ENCODE measurements at regions not wholly inside any gene's neighbourhood (a gene's known extent, or its start where the extent isn't known, plus 50 kb on each side); places are given as distances from the start of the nearest gene placed in this dataset.

GRCh38 chr2:240206630-240207029 lies 66.2 kb upstream of the OTOS start:
- Histone ChIP-seq H3K9me2 (replicated peaks; ENCODE audit: control insufficient read depth, low read length) (no peaks in the 10 kb centered on the region), H3K27me3 (ENCODE audit: control insufficient read depth, low read length) (no peaks in the 10 kb centered on the region), H3K4me3 (ENCODE audit: low read length) (no peak overlapping the region), H4K20me1 (ENCODE audit: control insufficient read depth, insufficient read depth, low read depth, low read length) (no peaks in the 10 kb centered on the region), H3K79me2 (ENCODE audit: control insufficient read depth, low read length) (no peaks in the 10 kb centered on the region), H3K27ac (ENCODE audit: low read depth, low read length) (no peak overlapping the region), H3F3A (ENCODE audit: control insufficient read depth, insufficient read depth) (no peaks in the 10 kb centered on the region), H3K4me2 (ENCODE audit: low read length) (no peak overlapping the region), H3K9me3 (ENCODE audit: control insufficient read depth, insufficient read depth, low read length) (no peaks in the 10 kb centered on the region), H3K4me1 (ENCODE audit: control insufficient read depth, low read length) (no peaks in the 10 kb centered on the region), H3K36me3 (ENCODE audit: control insufficient read depth, low read length) (no peaks in the 10 kb centered on the region)
- TF ChIP-seq, protein P1, sequence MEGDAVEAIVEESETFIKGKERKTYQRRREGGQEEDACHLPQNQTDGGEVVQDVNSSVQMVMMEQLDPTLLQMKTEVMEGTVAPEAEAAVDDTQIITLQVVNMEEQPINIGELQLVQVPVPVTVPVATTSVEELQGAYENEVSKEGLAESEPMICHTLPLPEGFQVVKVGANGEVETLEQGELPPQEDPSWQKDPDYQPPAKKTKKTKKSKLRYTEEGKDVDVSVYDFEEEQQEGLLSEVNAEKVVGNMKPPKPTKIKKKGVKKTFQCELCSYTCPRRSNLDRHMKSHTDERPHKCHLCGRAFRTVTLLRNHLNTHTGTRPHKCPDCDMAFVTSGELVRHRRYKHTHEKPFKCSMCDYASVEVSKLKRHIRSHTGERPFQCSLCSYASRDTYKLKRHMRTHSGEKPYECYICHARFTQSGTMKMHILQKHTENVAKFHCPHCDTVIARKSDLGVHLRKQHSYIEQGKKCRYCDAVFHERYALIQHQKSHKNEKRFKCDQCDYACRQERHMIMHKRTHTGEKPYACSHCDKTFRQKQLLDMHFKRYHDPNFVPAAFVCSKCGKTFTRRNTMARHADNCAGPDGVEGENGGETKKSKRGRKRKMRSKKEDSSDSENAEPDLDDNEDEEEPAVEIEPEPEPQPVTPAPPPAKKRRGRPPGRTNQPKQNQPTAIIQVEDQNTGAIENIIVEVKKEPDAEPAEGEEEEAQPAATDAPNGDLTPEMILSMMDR (IDR thresholded peaks at IDR 0.05; ENCODE audit: low read depth, low read length, poor library complexity, severe bottlenecking): no peak
- no peak for TF ChIP-seq EZH2phosphoT487 (IDR thresholded peaks at IDR 0.05; ENCODE audit: borderline replicate concordance, low read length)

DNA sequence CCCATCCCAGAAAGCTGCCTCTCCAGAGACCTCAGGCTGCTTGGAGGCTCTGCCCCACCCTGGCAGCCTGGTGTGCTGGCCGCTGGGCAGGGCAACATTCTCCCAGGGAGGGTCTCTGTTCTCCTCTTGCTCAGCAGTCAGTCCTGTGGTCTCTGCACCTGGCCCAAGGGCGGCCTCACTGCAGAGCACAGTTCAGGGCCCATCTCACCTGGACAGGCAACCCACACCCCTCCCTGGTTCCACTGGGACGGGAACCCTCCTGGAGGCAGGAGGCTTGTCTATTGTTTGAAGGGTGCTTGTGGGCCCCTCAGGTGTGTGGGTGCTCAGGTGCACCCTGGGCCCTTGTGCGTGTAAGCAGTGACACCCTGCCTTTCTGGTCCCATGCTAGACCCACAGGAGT lies 67.2 kb upstream of the OTOS start:
- Histone ChIP-seq H3F3A (ENCODE audit: control insufficient read depth, insufficient read depth) (no peaks in the 10 kb centered on the region), H4K20me1 (ENCODE audit: control insufficient read depth, insufficient read depth, low read depth, low read length) (no peaks in the 10 kb centered on the region), H3K4me2 (ENCODE audit: low read length) (no peak overlapping the region), H3K36me3 (ENCODE audit: control insufficient read depth, low read length) (no peaks in the 10 kb centered on the region), H3K9me3 (ENCODE audit: control insufficient read depth, insufficient read depth, low read length) (no peaks in the 10 kb centered on the region), H3K27ac (ENCODE audit: low read depth, low read length) (no peak overlapping the region), H3K27me3 (ENCODE audit: control insufficient read depth, low read length) (no peaks in the 10 kb centered on the region), H3K4me1 (ENCODE audit: control insufficient read depth, low read length) (no peaks in the 10 kb centered on the region), H3K9me2 (replicated peaks; ENCODE audit: control insufficient read depth, low read length) (no peaks in the 10 kb centered on the region), H3K4me3 (ENCODE audit: low read length) (no peak overlapping the region), H3K79me2 (ENCODE audit: control insufficient read depth, low read length) (no peaks in the 10 kb centered on the region)
- TF ChIP-seq, protein P1 (IDR thresholded peaks at IDR 0.05; ENCODE audit: low read depth, low read length, poor library complexity, severe bottlenecking): no peak
- TF ChIP-seq EZH2phosphoT487 (IDR thresholded peaks at IDR 0.05; ENCODE audit: borderline replicate concordance, low read length): no peak

DNA sequence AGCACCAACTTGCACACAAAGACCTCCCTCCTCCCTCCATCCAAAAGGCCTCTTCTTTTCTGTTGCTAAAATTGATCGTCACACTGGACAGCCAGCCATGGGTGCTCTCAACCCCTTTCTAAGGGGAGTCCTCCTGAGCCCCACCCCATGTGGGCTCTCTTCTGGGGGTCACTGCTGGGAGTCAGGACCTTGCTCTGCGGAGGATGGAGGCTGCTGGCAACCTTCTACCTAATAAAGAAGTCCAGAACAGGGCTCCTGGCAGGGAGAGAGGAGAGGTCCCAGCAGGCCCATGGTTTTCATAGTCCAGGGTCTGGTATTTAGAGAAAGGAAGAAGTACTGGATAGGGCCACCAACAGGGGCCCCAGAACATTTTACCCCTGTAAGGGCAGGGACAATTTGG lies 67.6 kb upstream of the OTOS start:
- no peak for TF ChIP-seq EZH2phosphoT487 (IDR thresholded peaks at IDR 0.05; ENCODE audit: borderline replicate concordance, low read length)
- TF ChIP-seq, protein P1 (IDR thresholded peaks at IDR 0.05; ENCODE audit: low read depth, low read length, poor library complexity, severe bottlenecking): no peak
- Histone ChIP-seq H3K27me3 (ENCODE audit: control insufficient read depth, low read length) (no peaks in the 10 kb centered on the region), H3K4me2 (ENCODE audit: low read length) (no peak overlapping the region)

More for the DNA sequence above, 67.6 kb upstream of the OTOS start:
- Histone ChIP-seq H3K9me2 (replicated peaks; ENCODE audit: control insufficient read depth, low read length) (no peaks in the 10 kb centered on the region), H3K79me2 (ENCODE audit: control insufficient read depth, low read length) (no peaks in the 10 kb centered on the region), H3K4me3 (ENCODE audit: low read length) (no peak overlapping the region), H3K27ac (ENCODE audit: low read depth, low read length) (no peak overlapping the region), H4K20me1 (ENCODE audit: control insufficient read depth, insufficient read depth, low read depth, low read length) (no peaks in the 10 kb centered on the region), H3K9me3 (ENCODE audit: control insufficient read depth, insufficient read depth, low read length) (no peaks in the 10 kb centered on the region), H3K36me3 (ENCODE audit: control insufficient read depth, low read length) (no peaks in the 10 kb centered on the region), H3F3A (ENCODE audit: control insufficient read depth, insufficient read depth) (no peaks in the 10 kb centered on the region), H3K4me1 (ENCODE audit: control insufficient read depth, low read length) (no peaks in the 10 kb centered on the region)

Measured in DOHH2 (cell line).